IMR-90 (cell line): ENCODE measurements at regions not wholly inside any gene's neighbourhood (a gene's known extent, or its start where the extent isn't known, plus 50 kb on each side); places are given as distances from the start of the nearest gene placed in this dataset.

Experiments used
- ATAC-seq: fragments of 200-7000 bp; cut with Tn5 transposase; 2 replicates; pipeline ENCODE4 v1.9.1; 2020; ENCODE audit warnings: low read depth, mild to moderate bottlenecking, moderate library complexity
- BruUV-seq: library from RNA; stranded (reverse); fragments of 400-500 nt; replicated peaks from 2 replicates; lab custom pipeline; 2021; lab: Mats Ljungman, UMichigan
- CTCF ChIA-PET: fragments of 300-600 bp; formaldehyde crosslinking; extraction: SDS; loops from one replicate; lab custom pipeline; 2021; ENCODE audit warnings: antibody characterized with exemption; lab: Yijun Ruan, JAX
- POLR2A ChIA-PET: fragments of 300-600 bp; sonication (Branson Sonifier 250); formaldehyde crosslinking; loops from one replicate; lab custom pipeline; 2022; ENCODE audit warnings: antibody characterized with exemption; ENCODE audit not compliant: unreplicated experiment; lab: Charles Lee
- DNase-seq: peaks from one replicate; pipeline ENCODE4 v3.0.0; 2013
- H2AFZ ChIP-seq: replicated peaks from 2 replicates; pipeline ENCODE3; 2013; ENCODE audit warnings: low read length, mild to moderate bottlenecking; ENCODE audit not compliant: poor library complexity
- H2AK5ac ChIP-seq: 2 replicates; pipeline ENCODE4 v1.6.1; 2013; ENCODE audit warnings: low read depth, low read length, inconsistent platforms
- H2AK9ac ChIP-seq: replicated peaks from 2 replicates; pipeline ENCODE3; 2013; ENCODE audit warnings: mild to moderate bottlenecking, low read depth, low read length, moderate library complexity; ENCODE audit not compliant: poor library complexity
- H2BK120ac ChIP-seq: 2 replicates; pipeline ENCODE4 v1.6.1; 2013; ENCODE audit warnings: low read depth, low read length, inconsistent platforms
- H2BK15ac ChIP-seq: 3 replicates; pipeline ENCODE4 v1.6.1; 2013; ENCODE audit warnings: low read depth, low read length, inconsistent platforms
- H2BK20ac ChIP-seq: 2 replicates; pipeline ENCODE4 v1.6.1; 2013; ENCODE audit warnings: low read depth, mild to moderate bottlenecking, inconsistent platforms, low read length, moderate library complexity
- H2BK5ac ChIP-seq: 2 replicates; pipeline ENCODE4 v1.6.1; 2013; ENCODE audit warnings: mild to moderate bottlenecking, low read depth, low read length, inconsistent platforms; ENCODE audit not compliant: poor library complexity, severe bottlenecking
- H3K14ac ChIP-seq: replicated peaks from 2 replicates; pipeline ENCODE4 v1.6.1; 2013; ENCODE audit warnings: low read depth, low read length, inconsistent platforms
- H3K18ac ChIP-seq: 2 replicates; pipeline ENCODE4 v1.6.1; 2013; ENCODE audit warnings: low read depth, low read length, control low read depth
- H3K23ac ChIP-seq: 2 replicates; pipeline ENCODE4 v1.6.1; 2013; ENCODE audit warnings: low read depth, low read length, inconsistent platforms
- H3K27ac ChIP-seq: 2 replicates; pipeline ENCODE4 v1.5.1; 2013; ENCODE audit warnings: mild to moderate bottlenecking, control low read depth, low read length; ENCODE audit not compliant: insufficient read depth
- H3K27me3 ChIP-seq: 2 replicates; pipeline ENCODE4 v1.6.1; 2013; ENCODE audit warnings: low read length; ENCODE audit not compliant: control insufficient read depth, insufficient read depth
- H3K36me3 ChIP-seq: 2 replicates; pipeline ENCODE4 v1.6.1; 2013; ENCODE audit warnings: low read length, mixed read lengths; ENCODE audit not compliant: control insufficient read depth, insufficient read depth
- H3K4ac ChIP-seq: 2 replicates; pipeline ENCODE4 v1.6.1; 2013; ENCODE audit warnings: low read depth, low read length, inconsistent platforms
- H3K4me1 ChIP-seq: 2 replicates; pipeline ENCODE4 v1.6.1; 2013; ENCODE audit warnings: low read length, mixed read lengths; ENCODE audit not compliant: control insufficient read depth, insufficient read depth
- H3K4me2 ChIP-seq: 2 replicates; pipeline ENCODE4 v1.6.1; 2013; ENCODE audit warnings: low read depth, mild to moderate bottlenecking, control low read depth, low read length, moderate library complexity
- H3K4me3 ChIP-seq: 2 replicates; pipeline ENCODE4 v1.5.1; 2013; ENCODE audit warnings: low read depth, mild to moderate bottlenecking, control low read depth, low read length, moderate library complexity; ENCODE audit not compliant: insufficient read depth
- H3K56ac ChIP-seq: 2 replicates; pipeline ENCODE4 v1.6.1; 2013; ENCODE audit warnings: low read length, inconsistent platforms; ENCODE audit not compliant: insufficient read depth; ENCODE audit errors: extremely low read depth
- H3K79me1 ChIP-seq, 2 experiments: 2 replicates each; pipeline ENCODE4 v1.6.1; 2013; ENCODE audit warnings: low read length in 2 of 2, inconsistent platforms in 1 of 2, low read depth in 1 of 2
- H3K9ac ChIP-seq: 2 replicates; pipeline ENCODE4 v1.6.1; 2013; ENCODE audit warnings: low read depth, low read length, control low read depth
- H3K9me1 ChIP-seq: 2 replicates; pipeline ENCODE4 v1.6.1; 2013; ENCODE audit warnings: low read length, inconsistent platforms; ENCODE audit not compliant: insufficient read depth
- H3K9me3 ChIP-seq: 2 replicates; pipeline ENCODE4 v1.6.1; 2013; ENCODE audit warnings: low read length; ENCODE audit not compliant: control insufficient read depth, insufficient read depth
- H4K20me1 ChIP-seq: 2 replicates; pipeline ENCODE4 v1.6.1; 2013; ENCODE audit warnings: low read length, inconsistent platforms; ENCODE audit not compliant: insufficient read depth
- H4K5ac ChIP-seq: 2 replicates; pipeline ENCODE4 v1.6.1; 2013; ENCODE audit warnings: mild to moderate bottlenecking, low read depth, low read length, control low read depth
- H4K8ac ChIP-seq, 2 experiments: 2 replicates each; pipeline ENCODE4 v1.6.1; 2013; ENCODE audit warnings: low read depth in 2 of 2, low read length in 2 of 2, control low read depth in 1 of 2, inconsistent platforms in 1 of 2
- H4K91ac ChIP-seq: 2 replicates; pipeline ENCODE4 v1.6.1; 2013; ENCODE audit warnings: low read depth, low read length, inconsistent platforms; ENCODE audit not compliant: insufficient read depth
- BHLHE40 ChIP-seq: fragments of 150-350 bp; IDR thresholded peaks from 2 replicates; pipeline ENCODE4 v1.6.1; 2016; ENCODE audit warnings: mild to moderate bottlenecking, low read depth, low read length
- CEBPB ChIP-seq: IDR thresholded peaks from 2 replicates; pipeline ENCODE4 v1.6.1; 2012; ENCODE audit warnings: low read depth, low read length, improper control_type of control experiment
- CHD1 ChIP-seq: IDR thresholded peaks from 2 replicates; pipeline ENCODE4 v1.6.1; 2012; ENCODE audit warnings: low read depth, low read length, improper control_type of control experiment
- FOS ChIP-seq: fragments of 150-350 bp; IDR thresholded peaks from 2 replicates; pipeline ENCODE4 v1.6.1; 2016; ENCODE audit warnings: low read depth, low read length
- MAFK ChIP-seq: IDR thresholded peaks from 2 replicates; pipeline ENCODE4 v1.6.1; 2012; ENCODE audit warnings: low read depth, low read length, improper control_type of control experiment
- MAZ ChIP-seq: IDR thresholded peaks from 2 replicates; pipeline ENCODE4 v1.6.1; 2012; ENCODE audit warnings: low read depth, mild to moderate bottlenecking, low read length, improper control_type of control experiment, moderate library complexity, borderline replicate concordance
- MXI1 ChIP-seq: IDR thresholded peaks from 2 replicates; pipeline ENCODE4 v1.6.1; 2012; ENCODE audit warnings: low read depth, mild to moderate bottlenecking, low read length, moderate library complexity, borderline replicate concordance
- NFE2L2 ChIP-seq: fragments of 150-350 bp; IDR thresholded peaks from 2 replicates; pipeline ENCODE4 v1.6.1; 2016; ENCODE audit warnings: low read depth, mild to moderate bottlenecking, low read length
- POLR2A ChIP-seq: IDR thresholded peaks from 2 replicates; pipeline ENCODE4 v1.6.1; 2012; ENCODE audit warnings: mild to moderate bottlenecking, low read depth, low read length
- RAD21 ChIP-seq: IDR thresholded peaks from 2 replicates; pipeline ENCODE4 v1.6.1; 2012; ENCODE audit warnings: low read length, improper control_type of control experiment
- RCOR1 ChIP-seq: IDR thresholded peaks from 2 replicates; pipeline ENCODE4 v1.6.1; 2012; ENCODE audit warnings: mild to moderate bottlenecking, low read length, improper control_type of control experiment; ENCODE audit not compliant: insufficient replicate concordance
- RFX5 ChIP-seq: IDR thresholded peaks from 2 replicates; pipeline ENCODE4 v1.8.0; 2012; ENCODE audit warnings: low read depth, mild to moderate bottlenecking, low read length, moderate library complexity
- SMC3 ChIP-seq: fragments of 150-350 bp; IDR thresholded peaks from 2 replicates; pipeline ENCODE4 v1.6.1; 2016; ENCODE audit warnings: low read depth, mild to moderate bottlenecking, antibody characterized with exemption, low read length, moderate library complexity
- WGBS, 2 experiments: methylation state at CpG; one replicate each; pipeline versions ENCODE4 v1.1.5 to v1.1.7; 2013; ENCODE audit warnings: missing lambda C conversion rate in 2 of 2; ENCODE audit not compliant: insufficient read length in 1 of 2; ENCODE audit errors: extremely low coverage in 2 of 2; 5-methylcytosine and 5-hydroxymethylcytosine counted together
- dilution Hi-C: fragments of 300-500 bp; cut with HindIII; formaldehyde crosslinking; loops from one replicate; pipeline ENCODE4 v1.14.3; 2018; ENCODE audit warnings: low sequenced_read_pairs; ENCODE audit not compliant: unreplicated experiment
- in situ Hi-C: fragments of 300-500 bp; cut with MboI; formaldehyde crosslinking; loops from 3 replicates; pipeline ENCODE4 v1.14.3; 2019; ENCODE audit warnings: low sequenced_read_pairs, inconsistent platforms, mixed read lengths
- intact Hi-C: fragments of 100-400 bp; cut with micrococcal nuclease; formaldehyde crosslinking; loops from 2 replicates; pipeline ENCODE4 v1.10.0; 2022
- TF ChIP-seq, protein P1 (sequence below): conservative IDR thresholded peaks from 2 replicates; pipeline ENCODE4 v1.5.1; 2012; ENCODE audit warnings: mild to moderate bottlenecking, low read depth, low read length, improper control_type of control experiment
- TF ChIP-seq, protein P2 (sequence below): fragments of 150-350 bp; IDR thresholded peaks from 2 replicates; pipeline ENCODE4 v1.6.1; 2016; ENCODE audit warnings: low read depth, mild to moderate bottlenecking, low read length, moderate library complexity, borderline replicate concordance
- TF ChIP-seq, protein P3 (sequence below): fragments of 150-350 bp; IDR thresholded peaks from 2 replicates; pipeline ENCODE4 v1.6.1; 2017; ENCODE audit warnings: mild to moderate bottlenecking, antibody characterized with exemption, low read length, low read depth

DNA sequence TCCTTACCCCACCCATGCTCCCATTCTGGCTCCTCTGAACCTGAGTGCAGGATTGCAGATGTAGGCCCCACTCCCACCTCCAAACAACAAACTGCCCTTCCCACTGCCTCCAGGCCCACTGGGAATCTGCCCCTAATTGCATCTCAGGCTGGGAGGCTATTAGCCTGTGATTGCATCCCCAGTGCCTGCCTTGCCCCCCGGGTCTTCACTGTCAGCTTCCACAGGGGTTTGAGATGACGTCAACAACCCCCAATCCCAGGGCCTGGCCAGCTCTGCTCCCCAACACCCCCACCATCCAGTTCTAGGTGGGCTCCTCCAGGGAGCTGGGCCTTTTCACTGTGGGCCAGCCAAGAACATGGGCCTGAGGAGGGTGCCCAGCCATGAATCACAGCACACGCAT lies 91.5 kb downstream of the PCDH1 start:
- Histone ChIP-seq H3K23ac (no peak overlapping the region), H3K27me3 (peaks cover 73% of the 10 kb centered on the region), H3K79me1 (no peaks in the 10 kb centered on the region), H3K9me3 (no peaks in the 10 kb centered on the region), H3K36me3 (no peaks in the 10 kb centered on the region), H2AK5ac (no peak overlapping the region), H3K27ac (no peak overlapping the region), H2AFZ (no peak overlapping the region), H4K5ac (no peak overlapping the region), H2BK15ac (no peak overlapping the region), H4K91ac (no peak overlapping the region), H2AK9ac (no peak overlapping the region), H2BK120ac (no peak overlapping the region), H3K9ac (no peak overlapping the region), H4K20me1 (no peaks in the 10 kb centered on the region), H3K4me3 (no peak overlapping the region), H3K4ac (no peak overlapping the region), H2BK20ac (no peak overlapping the region), H3K9me1 (no peaks in the 10 kb centered on the region), H2BK5ac (no peak overlapping the region), H3K56ac (no peak overlapping the region), H3K4me1 (no peaks in the 10 kb centered on the region), H3K4me2 (no peak overlapping the region), H4K8ac (no peak overlapping the region), H3K14ac (no peak overlapping the region), H3K18ac (no peak overlapping the region)
- BruUV-seq: no TSS peak
- dilution Hi-C loops: no loop called here
- no peak for TF ChIP-seq POLR2A
- no peak for TF ChIP-seq RCOR1
- TF ChIP-seq FOS: no peak
- no peak for TF ChIP-seq MXI1
- no peak for TF ChIP-seq RAD21
- no peak for TF ChIP-seq RFX5
- TF ChIP-seq, protein P1, sequence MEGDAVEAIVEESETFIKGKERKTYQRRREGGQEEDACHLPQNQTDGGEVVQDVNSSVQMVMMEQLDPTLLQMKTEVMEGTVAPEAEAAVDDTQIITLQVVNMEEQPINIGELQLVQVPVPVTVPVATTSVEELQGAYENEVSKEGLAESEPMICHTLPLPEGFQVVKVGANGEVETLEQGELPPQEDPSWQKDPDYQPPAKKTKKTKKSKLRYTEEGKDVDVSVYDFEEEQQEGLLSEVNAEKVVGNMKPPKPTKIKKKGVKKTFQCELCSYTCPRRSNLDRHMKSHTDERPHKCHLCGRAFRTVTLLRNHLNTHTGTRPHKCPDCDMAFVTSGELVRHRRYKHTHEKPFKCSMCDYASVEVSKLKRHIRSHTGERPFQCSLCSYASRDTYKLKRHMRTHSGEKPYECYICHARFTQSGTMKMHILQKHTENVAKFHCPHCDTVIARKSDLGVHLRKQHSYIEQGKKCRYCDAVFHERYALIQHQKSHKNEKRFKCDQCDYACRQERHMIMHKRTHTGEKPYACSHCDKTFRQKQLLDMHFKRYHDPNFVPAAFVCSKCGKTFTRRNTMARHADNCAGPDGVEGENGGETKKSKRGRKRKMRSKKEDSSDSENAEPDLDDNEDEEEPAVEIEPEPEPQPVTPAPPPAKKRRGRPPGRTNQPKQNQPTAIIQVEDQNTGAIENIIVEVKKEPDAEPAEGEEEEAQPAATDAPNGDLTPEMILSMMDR: no peak
- TF ChIP-seq, protein P2, sequence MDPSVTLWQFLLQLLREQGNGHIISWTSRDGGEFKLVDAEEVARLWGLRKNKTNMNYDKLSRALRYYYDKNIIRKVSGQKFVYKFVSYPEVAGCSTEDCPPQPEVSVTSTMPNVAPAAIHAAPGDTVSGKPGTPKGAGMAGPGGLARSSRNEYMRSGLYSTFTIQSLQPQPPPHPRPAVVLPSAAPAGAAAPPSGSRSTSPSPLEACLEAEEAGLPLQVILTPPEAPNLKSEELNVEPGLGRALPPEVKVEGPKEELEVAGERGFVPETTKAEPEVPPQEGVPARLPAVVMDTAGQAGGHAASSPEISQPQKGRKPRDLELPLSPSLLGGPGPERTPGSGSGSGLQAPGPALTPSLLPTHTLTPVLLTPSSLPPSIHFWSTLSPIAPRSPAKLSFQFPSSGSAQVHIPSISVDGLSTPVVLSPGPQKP: no peak
- TF ChIP-seq MAFK: no peak
- TF ChIP-seq, protein P3, sequence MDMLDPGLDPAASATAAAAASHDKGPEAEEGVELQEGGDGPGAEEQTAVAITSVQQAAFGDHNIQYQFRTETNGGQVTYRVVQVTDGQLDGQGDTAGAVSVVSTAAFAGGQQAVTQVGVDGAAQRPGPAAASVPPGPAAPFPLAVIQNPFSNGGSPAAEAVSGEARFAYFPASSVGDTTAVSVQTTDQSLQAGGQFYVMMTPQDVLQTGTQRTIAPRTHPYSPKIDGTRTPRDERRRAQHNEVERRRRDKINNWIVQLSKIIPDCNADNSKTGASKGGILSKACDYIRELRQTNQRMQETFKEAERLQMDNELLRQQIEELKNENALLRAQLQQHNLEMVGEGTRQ: no peak
- no peak for TF ChIP-seq CEBPB
- no peak for TF ChIP-seq CHD1
- TF ChIP-seq MAZ: no peak
- TF ChIP-seq NFE2L2: no peak
- no peak for TF ChIP-seq BHLHE40
- no peak for TF ChIP-seq SMC3
- POLR2A ChIA-PET: no interaction called here
- 20% methylated on average over 1 of the region's 3 CpGs; no CpG with 5 or more reads in 1 of the 2 experiments for WGBS, 2 experiments
- no peak for ATAC-seq
- in situ Hi-C loops: no loop called here
- intact Hi-C loops: no loop called here
- CTCF ChIA-PET: no interaction called here
- no peak for DNase-seq
